HL-60 (cell line): ENCODE measurements at regions not wholly inside any gene's neighbourhood (a gene's known extent, or its start where the extent isn't known, plus 50 kb on each side); places are given as distances from the start of the nearest gene placed in this dataset.

Experiments
- DNase-seq, 2 experiments: peaks; one replicate each; pipeline ENCODE4 v3.0.0-alpha.2; 2010 to 2020; ENCODE audit warnings: low read depth in 1 of 2, low spot score in 1 of 2
- H3K27ac ChIP-seq: fragments of 250-450 bp; sonication (Bioruptor Pico); replicated peaks from 2 replicates; pipeline ENCODE4 v1.5.1; 2020; ENCODE audit warnings: mild to moderate bottlenecking, moderate library complexity
- H3K27me3 ChIP-seq: fragments of 250-450 bp; sonication (Bioruptor Pico); 2 replicates; pipeline ENCODE4 v1.5.1; 2021; ENCODE audit warnings: mild to moderate bottlenecking, moderate library complexity; ENCODE audit not compliant: insufficient read depth, poor library complexity, severe bottlenecking
- H3K4me3 ChIP-seq: replicated peaks from 2 replicates; pipeline ENCODE4 v1.5.1; 2011; ENCODE audit warnings: mild to moderate bottlenecking, control low read depth, low read length; ENCODE audit not compliant: insufficient read depth
- CTCF ChIP-seq: IDR thresholded peaks from one replicate; pipeline ENCODE4 v1.5.1; 2011; ENCODE audit warnings: low read length, control low read depth, inconsistent platforms; ENCODE audit not compliant: insufficient read depth
- GABPA ChIP-seq: IDR thresholded peaks from 2 replicates; pipeline ENCODE4 v1.6.1; 2012; ENCODE audit warnings: low read depth
- POLR2AphosphoS5 ChIP-seq: IDR thresholded peaks from 2 replicates; pipeline ENCODE4 v1.6.1; 2012; ENCODE audit warnings: low read depth
- REST ChIP-seq: IDR thresholded peaks from 2 replicates; pipeline ENCODE4 v1.6.1; 2012; ENCODE audit warnings: low read depth; ENCODE audit not compliant: insufficient replicate concordance
- SPI1 ChIP-seq: IDR thresholded peaks from 2 replicates; pipeline ENCODE4 v1.6.1; 2012; ENCODE audit warnings: low read depth, mild to moderate bottlenecking, borderline replicate concordance

GRCh38 chr2:30314981-30315380 is 83.6 kb downstream of the LBH start:
- no peak overlapping the region for H3K27ac ChIP-seq
- TF ChIP-seq POLR2AphosphoS5 = no peak
- TF ChIP-seq CTCF = no peak
- DNase-seq = no peak
- no peak overlapping the region for H3K4me3 ChIP-seq
- no peaks in the 10 kb centered on the region for H3K27me3 ChIP-seq

- TF ChIP-seq POLR2AphosphoS5 = no peak
- TF ChIP-seq CTCF = no peak
- TF ChIP-seq GABPA = no peak
- TF ChIP-seq REST = no peak
- no peak for TF ChIP-seq SPI1
- no peak overlapping the region for H3K4me3 ChIP-seq
- no peak overlapping the region for H3K27ac ChIP-seq
- H3K27me3 ChIP-seq = no peaks in the 10 kb centered on the region
- DNase-seq = no peak
These were observed 84.2 kb downstream of the LBH start for GRCh38 chr2:30315391-30316063.

- TF ChIP-seq REST (no peak), GABPA (no peak), POLR2AphosphoS5 (no peak), CTCF (no peak), SPI1 (no peak)
- Histone ChIP-seq H3K27me3 (no peaks in the 10 kb centered on the region), H3K27ac (no peak overlapping the region), H3K4me3 (no peak overlapping the region)
- no peak for DNase-seq
These were observed 85.1 kb downstream of the LBH start for GRCh38 chr2:30316408-30316807.
